Sigmoid colon (tissue), 6 donors: ENCODE measurements at regions not wholly inside any gene's neighbourhood (a gene's known extent, or its start where the extent isn't known, plus 50 kb on each side); places are given as distances from the start of the nearest gene placed in this dataset.

Experiments used
- DNase-seq: peaks from one replicate; pipeline ENCODE4 v3.0.0-alpha.2; 2019
- H3K27ac ChIP-seq, 4 donors: fragments of 200-600 bp; sonication (generic); one replicate each; pipeline ENCODE4 v1.5.1; 2016 to 2019; ENCODE audit warnings: mild to moderate bottlenecking in 1 of 4
- H3K27me3 ChIP-seq, 3 donors: fragments of 200-600 bp; sonication (generic); one replicate each; pipeline ENCODE4 v1.5.1; 2019; ENCODE audit warnings: mild to moderate bottlenecking in 1 of 3
- H3K36me3 ChIP-seq, 4 donors: fragments of 200-600 bp; sonication (generic); one replicate each; pipeline ENCODE4 v1.5.1; 2016 to 2019
- H3K4me1 ChIP-seq, 4 donors: fragments of 200-600 bp; sonication (generic); one replicate each; pipeline ENCODE4 v1.5.1; 2017 to 2019
- H3K4me3 ChIP-seq, 4 donors: fragments of 200-600 bp; sonication (generic); one replicate each; pipeline ENCODE4 v1.5.1; 2017 to 2019; ENCODE audit warnings: mild to moderate bottlenecking in 2 of 4, moderate library complexity in 1 of 4
- H3K9me3 ChIP-seq, 4 donors: fragments of 200-600 bp in 3 of 4; sonication (generic) in 3 of 4; one replicate each; pipeline versions ENCODE4 v1.5.1 to v1.6.1; 2013 to 2019
- CTCF ChIP-seq, 4 experiments: fragments of 450-650 bp in 3 of 4; fragments of 200-600 bp in 1 of 4; IDR thresholded peaks; one replicate each; pipeline ENCODE4 v1.5.1; 2016 to 2019; ENCODE audit warnings: antibody characterized with exemption in 4 of 4, mild to moderate bottlenecking in 3 of 4, moderate library complexity in 2 of 4
- EP300 ChIP-seq, 4 donors: sonication (generic); formaldehyde crosslinking; IDR thresholded peaks; one replicate each; pipeline ENCODE4 v1.6.1; 2017; ENCODE audit warnings: antibody characterized with exemption in 4 of 4
- POLR2A ChIP-seq, 2 donors: fragments of 450-650 bp; IDR thresholded peaks; one replicate each; pipeline ENCODE4 v1.6.1; 2016; ENCODE audit warnings: antibody characterized with exemption in 2 of 2, mild to moderate bottlenecking in 2 of 2, moderate library complexity in 2 of 2
- POLR2AphosphoS5 ChIP-seq, 4 donors: sonication (generic); formaldehyde crosslinking; IDR thresholded peaks; one replicate each; pipeline ENCODE4 v1.6.1; 2017; ENCODE audit warnings: antibody characterized with exemption in 4 of 4
- WGBS, 2 donors: extraction: QIAGEN DNeasy Blood & Tissue Kit; methylation state at CpG; one replicate each; pipeline ENCODE4 v1.1.7; 2013; 5-methylcytosine and 5-hydroxymethylcytosine counted together
- intact Hi-C: fragments of 100-400 bp; cut with DNase I; formaldehyde crosslinking; loops from one replicate; pipeline ENCODE4 v1.15.1; 2023
- donor health status: healthy with polysubstance abuse.
- donor health status: healthy.

- Histone ChIP-seq H3K4me1 (peaks cover 0 to 57% (median 34%) of the 10 kb centered on the region in 4 donors), H3K4me3 (peak overlapping the region in 3 of 4 donors; percentile 51 to 59 (median 52)), H3K36me3 (no peaks in the 10 kb centered on the region), H3K27me3 (no peaks in the 10 kb centered on the region), H3K9me3 (no peaks in the 10 kb centered on the region), H3K27ac (peak overlapping the region; percentile 77 to 86 (median 82))
- 90 to 93% methylated on average over 7 of the region's 7 CpGs for WGBS, 2 donors
- intact Hi-C loops = no loop called here
- TF ChIP-seq POLR2AphosphoS5 (IDR thresholded peaks at IDR 0.05) (no peak), POLR2A (IDR thresholded peaks at IDR 0.05) (no peak), EP300 (IDR thresholded peaks at IDR 0.05) (no peak), CTCF (IDR thresholded peaks at IDR 0.05) (no peak)
- peak; percentile 65 for DNase-seq
These were observed 124.7 kb downstream of the ZFP36L2 start for GRCh38 chr2:43101751-43102150.

DNA sequence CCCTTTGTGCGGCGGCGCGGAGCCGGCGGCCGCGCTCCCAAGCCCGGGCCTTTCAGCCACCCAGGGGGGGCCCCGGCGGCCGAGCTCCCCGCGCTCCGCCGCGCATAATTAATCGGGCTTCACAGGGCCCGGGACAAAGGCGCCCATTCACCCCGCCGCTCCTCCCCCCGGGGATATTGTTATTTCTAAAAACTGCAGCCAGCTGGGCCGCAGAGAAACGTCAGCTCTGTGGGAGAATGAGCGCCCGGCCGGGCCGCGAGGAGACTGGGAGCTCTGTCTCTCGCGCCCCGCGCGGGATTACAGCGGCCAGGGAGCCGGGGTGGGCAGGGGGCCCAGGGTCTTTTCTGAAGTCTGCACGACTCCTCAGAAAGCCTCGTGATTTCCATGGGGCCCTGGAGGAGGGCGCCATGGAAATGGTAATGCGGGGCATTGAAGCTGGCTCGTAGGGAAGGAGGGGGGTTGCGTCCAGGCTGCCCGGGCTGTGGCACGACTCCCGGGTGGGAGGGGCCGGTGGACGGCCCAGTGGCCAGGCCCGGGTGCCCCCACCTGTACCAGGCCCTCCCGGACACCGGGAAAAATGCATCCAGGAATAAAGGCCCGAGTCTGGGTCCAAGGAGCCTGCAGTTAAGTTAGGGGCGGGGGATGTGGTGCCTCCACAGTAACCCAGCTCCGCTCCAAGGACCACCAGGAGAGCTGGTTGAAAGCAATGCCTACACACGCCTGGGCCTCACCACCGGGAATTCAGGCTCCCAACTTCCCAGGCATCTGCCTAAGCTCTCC is 125.3 kb downstream of the ZFP36L2 start:
- Histone ChIP-seq H3K4me3 (peak overlapping the region; percentile 24 to 59 (median 52)), H3K4me1 (peaks cover 0 to 50% (median 27%) of the 10 kb centered on the region in 4 donors), H3K27me3 (no peaks in the 10 kb centered on the region), H3K27ac (peak overlapping the region; percentile 77 to 86 (median 82)), H3K9me3 (no peaks in the 10 kb centered on the region), H3K36me3 (no peaks in the 10 kb centered on the region)
- 56 to 58% methylated on average over 56 of the region's 56 CpGs for WGBS, 2 donors
- intact Hi-C loops = no loop called here
- TF ChIP-seq POLR2AphosphoS5 (IDR thresholded peaks at IDR 0.05) = peak in 3 of 4 donors; percentile 61 to 80 (median 79)
- no peak for TF ChIP-seq CTCF (IDR thresholded peaks at IDR 0.05)
- TF ChIP-seq EP300 (IDR thresholded peaks at IDR 0.05) = peak in 1 of 4 donors; percentile 10
- peak; percentile 27 to 44 for TF ChIP-seq POLR2A (IDR thresholded peaks at IDR 0.05)
- DNase-seq = peak; percentile 84

DNA sequence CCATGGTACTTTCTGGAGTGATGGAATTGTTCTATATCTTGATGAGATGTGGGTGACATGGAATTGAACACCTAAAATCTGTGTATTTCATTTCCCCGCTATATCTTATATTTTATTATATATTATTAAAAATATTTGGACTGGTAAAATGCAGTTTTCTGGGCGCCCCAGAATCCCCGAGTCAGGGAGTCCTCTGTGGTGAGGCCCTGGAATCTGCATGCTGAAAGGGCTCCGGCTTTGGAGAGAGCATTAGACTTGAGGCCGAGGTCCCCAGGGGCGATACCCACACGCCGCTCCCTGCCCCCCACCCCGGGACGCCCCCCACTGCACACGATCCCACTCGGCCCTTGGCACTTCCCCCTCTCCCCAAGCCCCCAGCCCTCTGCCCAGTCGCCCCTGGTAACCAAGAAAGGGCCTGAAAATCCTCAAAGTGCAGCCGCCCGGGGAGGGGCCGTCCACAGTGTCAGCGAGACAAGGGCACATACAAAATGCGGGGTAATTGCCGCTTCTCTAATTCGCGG is 126.0 kb downstream of the ZFP36L2 start:
- peak overlapping the region; percentile 77 to 86 (median 82) for H3K27ac ChIP-seq
- TF ChIP-seq POLR2AphosphoS5 (IDR thresholded peaks at IDR 0.05) (no peak), CTCF (IDR thresholded peaks at IDR 0.05) (no peak), POLR2A (IDR thresholded peaks at IDR 0.05) (no peak), EP300 (IDR thresholded peaks at IDR 0.05) (no peak)
- H3K4me3 ChIP-seq = peak overlapping the region; percentile 24 to 59 (median 52)
- peaks cover 0 to 44% (median 20%) of the 10 kb centered on the region in 4 donors for H3K4me1 ChIP-seq
- no peaks in the 10 kb centered on the region for H3K27me3 ChIP-seq
- no peaks in the 10 kb centered on the region for H3K36me3 ChIP-seq
- no peaks in the 10 kb centered on the region for H3K9me3 ChIP-seq
- no peak for DNase-seq
- intact Hi-C loops = no loop called here
- 72 to 77% methylated on average over 21 of the region's 21 CpGs for WGBS, 2 donors

- intact Hi-C loops = no loop called here
- WGBS, 2 donors = 95 to 96% methylated on average over 4 of the region's 4 CpGs
- TF ChIP-seq POLR2A (IDR thresholded peaks at IDR 0.05) = no peak
- TF ChIP-seq CTCF (IDR thresholded peaks at IDR 0.05) = no peak
- TF ChIP-seq POLR2AphosphoS5 (IDR thresholded peaks at IDR 0.05) = no peak
- TF ChIP-seq EP300 (IDR thresholded peaks at IDR 0.05) = no peak
- Histone ChIP-seq H3K9me3 (no peaks in the 10 kb centered on the region), H3K36me3 (no peaks in the 10 kb centered on the region), H3K27ac (peak overlapping the region in 1 of 4 donors; percentile 80), H3K4me3 (no peak overlapping the region), H3K4me1 (peaks cover 0 to 38% (median 14%) of the 10 kb centered on the region in 4 donors), H3K27me3 (no peaks in the 10 kb centered on the region)
- DNase-seq = no peak
These were observed 126.6 kb downstream of the ZFP36L2 start for GRCh38 chr2:43099797-43100196.
